ENCODE measurements at regions not wholly inside any gene's neighbourhood (a gene's known extent, or its start where the extent isn't known, plus 50 kb on each side); places are given as distances from the start of the nearest gene placed in this dataset.

DNA sequence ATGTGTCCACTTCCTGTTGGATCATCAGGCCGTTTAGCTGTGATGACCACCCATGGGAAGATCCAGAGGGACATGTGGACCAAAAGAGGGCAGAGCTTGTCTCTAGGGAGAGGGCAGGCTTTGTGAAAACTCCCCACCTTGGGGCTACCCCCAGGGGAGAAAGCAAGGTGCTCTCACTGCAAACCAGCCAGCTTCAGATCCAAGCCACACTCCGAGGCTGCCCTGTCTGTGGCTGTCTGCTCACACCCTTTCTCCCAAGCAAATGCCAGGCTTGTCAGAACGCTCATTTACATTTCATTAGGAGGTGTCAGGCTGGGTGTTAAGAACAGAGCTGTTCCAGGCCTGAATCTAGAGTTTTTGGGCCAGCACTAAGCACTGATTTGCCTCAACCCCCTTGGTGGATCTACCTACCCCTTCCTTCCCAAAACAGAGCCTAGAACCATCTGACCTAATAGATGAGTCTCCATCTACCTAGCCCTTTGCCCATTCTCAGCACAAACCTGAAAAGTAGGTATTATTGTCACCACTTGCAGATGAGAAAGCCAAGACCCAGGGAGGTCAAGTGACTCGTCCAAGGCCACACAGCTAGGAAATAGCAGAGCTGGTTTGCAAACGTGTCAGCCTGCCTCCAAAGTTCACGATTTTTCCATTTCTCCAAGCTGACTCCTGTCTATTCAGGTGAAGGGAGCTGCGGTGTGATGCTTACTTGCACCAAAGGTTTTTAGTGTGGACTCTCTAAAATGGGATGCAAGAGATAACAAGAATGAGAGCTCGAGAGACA lies 130.9 kb downstream of the EMX2 start:
- ChIA-PET CTCF (interaction anchor here (0.8 kb wide), 1 partner anchor 195 kb away, joined by 4 read pairs; no protein-coding TSS in a partner anchor), POLR2A (ENCODE audit: low non-redundant PET) (no interaction called here)
- TF ChIP-seq, protein P1, sequence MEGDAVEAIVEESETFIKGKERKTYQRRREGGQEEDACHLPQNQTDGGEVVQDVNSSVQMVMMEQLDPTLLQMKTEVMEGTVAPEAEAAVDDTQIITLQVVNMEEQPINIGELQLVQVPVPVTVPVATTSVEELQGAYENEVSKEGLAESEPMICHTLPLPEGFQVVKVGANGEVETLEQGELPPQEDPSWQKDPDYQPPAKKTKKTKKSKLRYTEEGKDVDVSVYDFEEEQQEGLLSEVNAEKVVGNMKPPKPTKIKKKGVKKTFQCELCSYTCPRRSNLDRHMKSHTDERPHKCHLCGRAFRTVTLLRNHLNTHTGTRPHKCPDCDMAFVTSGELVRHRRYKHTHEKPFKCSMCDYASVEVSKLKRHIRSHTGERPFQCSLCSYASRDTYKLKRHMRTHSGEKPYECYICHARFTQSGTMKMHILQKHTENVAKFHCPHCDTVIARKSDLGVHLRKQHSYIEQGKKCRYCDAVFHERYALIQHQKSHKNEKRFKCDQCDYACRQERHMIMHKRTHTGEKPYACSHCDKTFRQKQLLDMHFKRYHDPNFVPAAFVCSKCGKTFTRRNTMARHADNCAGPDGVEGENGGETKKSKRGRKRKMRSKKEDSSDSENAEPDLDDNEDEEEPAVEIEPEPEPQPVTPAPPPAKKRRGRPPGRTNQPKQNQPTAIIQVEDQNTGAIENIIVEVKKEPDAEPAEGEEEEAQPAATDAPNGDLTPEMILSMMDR (conservative IDR thresholded peaks at IDR 0.05; ENCODE audit: low read depth) = no peak
- no peak overlapping the region for H3K27ac ChIP-seq
- no peak for DNase-seq (ENCODE audit: low spot score)

DNA sequence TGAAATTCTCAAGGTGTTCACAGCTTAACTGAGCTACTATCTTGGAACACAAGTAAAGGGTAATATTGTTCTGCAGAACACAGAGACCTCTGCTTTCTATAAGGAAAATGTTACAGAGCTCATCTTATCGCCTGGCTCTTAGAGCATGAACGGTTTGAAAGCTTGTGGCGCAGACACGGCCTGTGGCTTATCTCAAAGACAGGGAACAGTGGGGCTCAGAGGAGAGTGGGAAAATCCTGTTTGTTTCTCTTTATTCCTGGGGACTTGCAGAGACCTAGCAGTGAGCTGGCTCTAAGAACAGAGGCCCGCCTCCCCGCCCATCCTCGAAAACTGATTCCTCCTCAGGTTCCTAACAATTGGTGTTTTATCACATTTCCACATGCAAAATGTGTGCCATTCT lies 131.7 kb downstream of the EMX2 start:
- CTCF ChIA-PET = interaction anchor here (0.8 kb wide), 1 partner anchor 196 kb away, joined by 4 read pairs; no protein-coding TSS in a partner anchor
- DNase-seq (ENCODE audit: low spot score) = no peak
- no peak overlapping the region for H3K27ac ChIP-seq
- TF ChIP-seq, protein P1 (conservative IDR thresholded peaks at IDR 0.05; ENCODE audit: low read depth) = no peak
- POLR2A ChIA-PET (ENCODE audit: low non-redundant PET) = no interaction called here

DNA sequence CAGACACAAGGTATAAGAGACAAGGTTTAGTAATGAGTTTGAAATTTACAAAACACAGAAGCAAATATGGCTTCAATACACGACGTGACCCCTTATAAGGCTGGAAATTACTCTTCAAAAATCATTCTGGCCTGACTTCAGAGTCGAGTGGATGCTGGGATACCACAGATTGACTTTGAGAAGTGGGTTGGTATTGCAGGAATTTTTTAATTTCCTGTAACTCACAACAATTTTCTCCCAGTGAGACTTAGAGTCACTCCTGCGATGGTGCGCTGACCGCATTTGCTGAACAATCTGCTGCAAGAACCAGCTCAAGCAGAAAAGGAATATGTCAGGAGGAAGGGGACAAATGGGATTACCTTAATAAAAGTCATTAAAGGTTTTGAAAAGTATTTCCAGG lies 132.1 kb downstream of the EMX2 start:
- ChIA-PET POLR2A (ENCODE audit: low non-redundant PET) (no interaction called here), CTCF (no interaction called here)
- H3K27ac ChIP-seq = no peak overlapping the region
- DNase-seq (ENCODE audit: low spot score) = no peak
- TF ChIP-seq, protein P1 (conservative IDR thresholded peaks at IDR 0.05; ENCODE audit: low read depth) = no peak

DNA sequence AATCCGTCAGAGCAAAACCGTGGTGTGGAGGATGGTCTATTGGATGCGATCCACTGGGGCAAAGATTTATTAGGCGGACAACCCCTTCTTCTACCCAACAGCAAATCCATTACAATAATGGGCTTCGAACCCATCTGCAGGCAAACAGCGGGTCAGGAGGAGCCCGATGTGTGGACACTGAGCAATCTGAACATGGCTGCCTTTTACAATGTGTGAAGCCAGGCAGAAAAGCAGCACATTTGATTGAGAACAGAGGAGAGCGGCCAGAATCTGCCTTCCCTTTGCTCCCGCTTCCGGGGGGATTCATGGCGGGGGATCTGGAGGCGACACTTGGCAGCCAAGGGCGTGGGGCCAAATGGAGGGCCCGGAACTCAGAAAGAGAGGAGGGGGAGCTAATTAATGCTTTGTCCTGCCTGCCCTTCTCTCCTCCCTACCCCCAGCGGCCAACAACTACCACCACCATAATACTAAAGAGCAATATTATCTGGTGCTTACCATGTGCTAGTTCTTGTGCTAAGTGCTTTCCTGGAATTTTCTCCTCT lies 133.0 kb downstream of the EMX2 start:
- TF ChIP-seq, protein P1 (conservative IDR thresholded peaks at IDR 0.05; ENCODE audit: low read depth) = no peak
- DNase-seq (ENCODE audit: low spot score) = no peak
- no peak overlapping the region for H3K27ac ChIP-seq
- POLR2A ChIA-PET (ENCODE audit: low non-redundant PET) = no interaction called here
- CTCF ChIA-PET = no interaction called here

DNA sequence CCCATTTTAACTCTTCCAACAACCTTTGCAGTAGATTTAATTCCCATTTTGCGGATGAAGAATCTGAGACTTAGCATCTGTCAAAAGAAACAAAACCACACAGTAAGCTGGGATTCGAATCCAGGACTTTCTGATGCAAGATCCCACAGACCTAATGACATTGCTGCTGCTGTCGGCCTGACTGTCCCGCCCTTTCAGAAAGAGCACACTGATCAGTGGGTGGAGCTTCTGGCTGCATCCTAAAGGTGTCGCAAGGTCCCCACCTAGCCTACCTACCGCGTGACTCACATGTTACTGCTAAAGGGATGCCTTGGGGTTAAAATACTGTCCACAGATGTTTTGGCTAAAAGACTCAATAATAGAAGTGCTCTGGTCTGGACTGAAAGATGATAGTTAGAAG lies 134.7 kb downstream of the EMX2 start:
- TF ChIP-seq, protein P1 (conservative IDR thresholded peaks at IDR 0.05; ENCODE audit: low read depth) = no peak
- POLR2A ChIA-PET (ENCODE audit: low non-redundant PET) = no interaction called here
- no peak overlapping the region for H3K27ac ChIP-seq
- DNase-seq (ENCODE audit: low spot score) = peak; percentile 72
- CTCF ChIA-PET = interaction anchor here (0.7 kb wide), 1 partner anchor 183 kb away, joined by 3 read pairs; no protein-coding TSS in a partner anchor

DNA sequence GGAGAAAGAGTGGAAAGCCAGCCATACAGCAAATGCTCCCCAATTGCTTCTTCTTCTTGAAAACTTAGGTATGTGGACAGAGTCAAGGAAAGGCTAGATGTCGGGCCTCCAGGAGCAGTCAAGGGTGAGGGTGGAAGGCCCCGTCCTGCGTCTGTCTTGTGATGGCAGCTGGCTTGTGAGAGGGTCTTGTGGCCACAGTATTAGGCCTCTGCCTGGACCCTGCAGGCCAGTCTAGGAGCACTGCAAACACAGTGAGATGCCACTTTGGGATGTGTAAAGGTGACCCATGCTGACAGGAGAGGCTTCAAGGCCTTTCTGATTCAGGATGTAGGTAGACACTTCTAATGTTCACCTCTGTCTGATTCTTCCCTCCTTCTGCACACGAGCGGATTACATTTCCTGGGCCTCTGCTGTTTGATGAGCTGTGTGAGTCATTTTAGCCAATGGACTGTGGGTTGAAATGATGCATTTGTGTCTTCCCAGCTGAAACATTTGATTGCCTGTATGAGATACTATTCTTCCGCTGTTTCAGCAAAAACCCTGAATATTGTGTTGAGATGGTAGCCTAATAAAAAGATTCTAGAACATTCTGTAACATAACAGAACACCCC lies 135.4 kb downstream of the EMX2 start:
- POLR2A ChIA-PET (ENCODE audit: low non-redundant PET) = no interaction called here
- DNase-seq (ENCODE audit: low spot score) = peak; percentile 42
- CTCF ChIA-PET = interaction anchor here (0.5 kb wide), 1 partner anchor 94 kb away, joined by 3 read pairs; no protein-coding TSS in a partner anchor
- TF ChIP-seq, protein P1 (conservative IDR thresholded peaks at IDR 0.05; ENCODE audit: low read depth) = no peak
- no peak overlapping the region for H3K27ac ChIP-seq

Measured in RWPE1 (cell line).